ENCODE measurements at regions not wholly inside any gene's neighbourhood (a gene's known extent, or its start where the extent isn't known, plus 50 kb on each side); places are given as distances from the start of the nearest gene placed in this dataset.

DNA sequence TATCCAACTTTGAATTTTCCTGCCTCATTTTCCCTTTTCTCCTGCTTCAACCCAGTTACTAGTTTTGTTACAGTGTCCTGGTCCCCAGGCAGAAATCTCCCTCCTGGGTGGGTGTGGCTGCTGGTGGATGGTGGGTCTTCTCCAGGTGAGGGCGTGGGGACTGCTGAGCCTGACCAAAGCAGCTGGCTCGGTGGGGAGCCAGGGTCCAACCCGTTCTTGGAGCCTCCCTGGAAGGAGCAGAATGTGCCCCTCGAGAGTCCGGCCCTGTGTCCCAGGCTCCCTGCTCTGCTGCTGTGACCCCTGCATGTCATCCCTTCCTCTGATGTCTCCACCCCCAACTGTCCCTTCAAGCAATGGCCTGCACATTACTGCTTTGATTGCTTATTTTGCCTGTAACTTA is 86.6 kb upstream of the TCERG1L start:
- Histone ChIP-seq H3K27ac (ENCODE audit: extremely low read length, insufficient read depth, low read length) (no peak overlapping the region), H3K79me2 (ENCODE audit: insufficient read depth, low read length) (no peaks in the 10 kb centered on the region), H3K9me3 (ENCODE audit: low read length) (no peaks in the 10 kb centered on the region), H3K4me1 (ENCODE audit: insufficient read depth, low read length) (no peaks in the 10 kb centered on the region), H4K20me1 (ENCODE audit: insufficient read depth, low read length) (no peaks in the 10 kb centered on the region), H3K4me3 (replicated peaks in 1 of 3; ENCODE audit: insufficient read depth in 1 of 3, low read depth in 2 of 3, low read length in 3 of 3) (no peak overlapping the region), H2AFZ (ENCODE audit: low read length) (no peak overlapping the region), H3K9ac (ENCODE audit: insufficient read depth, low read depth, low read length) (no peak overlapping the region), H3K36me3 (replicated peaks in 1 of 2; ENCODE audit: control insufficient read depth in 1 of 2, insufficient read depth in 2 of 2, low read length in 2 of 2) (no peaks in the 10 kb centered on the region), H3K27me3 (ENCODE audit: control insufficient read depth in 1 of 2, insufficient read depth in 2 of 2, low read length in 2 of 2) (peaks cover 4 to 40% of the 10 kb centered on the region in 2 experiments; a peak in 4 of 5 replicates), H3K4me2 (ENCODE audit: low read depth, low read length) (no peak overlapping the region)
- FAIRE-seq (no peak), DNase-seq (ENCODE audit: low spot score) (no peak), ATAC-seq (no peak)
- no TSS peak for BruUV-seq (replicated peaks)
- WGBS (ENCODE audit: low lambda C conversion rate) = 0% methylated on average over 5 of the region's 5 CpGs
- CTCF ChIA-PET (ENCODE audit: low intra/inter-chr PET ratio, low total read pairs) = no interaction called here
- TF ChIP-seq ZNF558 (CRISPR knock-in tag; IDR thresholded peaks at IDR 0.05; ENCODE audit: borderline replicate concordance) = no peak
- TF ChIP-seq, protein P1, sequence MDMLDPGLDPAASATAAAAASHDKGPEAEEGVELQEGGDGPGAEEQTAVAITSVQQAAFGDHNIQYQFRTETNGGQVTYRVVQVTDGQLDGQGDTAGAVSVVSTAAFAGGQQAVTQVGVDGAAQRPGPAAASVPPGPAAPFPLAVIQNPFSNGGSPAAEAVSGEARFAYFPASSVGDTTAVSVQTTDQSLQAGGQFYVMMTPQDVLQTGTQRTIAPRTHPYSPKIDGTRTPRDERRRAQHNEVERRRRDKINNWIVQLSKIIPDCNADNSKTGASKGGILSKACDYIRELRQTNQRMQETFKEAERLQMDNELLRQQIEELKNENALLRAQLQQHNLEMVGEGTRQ (IDR thresholded peaks at IDR 0.05; ENCODE audit: low read depth, low read length) = no peak
- TF ChIP-seq, protein P1 (CRISPR knock-in tag; IDR thresholded peaks at IDR 0.05; ENCODE audit: borderline replicate concordance) = no peak
- TF ChIP-seq, protein P2, sequence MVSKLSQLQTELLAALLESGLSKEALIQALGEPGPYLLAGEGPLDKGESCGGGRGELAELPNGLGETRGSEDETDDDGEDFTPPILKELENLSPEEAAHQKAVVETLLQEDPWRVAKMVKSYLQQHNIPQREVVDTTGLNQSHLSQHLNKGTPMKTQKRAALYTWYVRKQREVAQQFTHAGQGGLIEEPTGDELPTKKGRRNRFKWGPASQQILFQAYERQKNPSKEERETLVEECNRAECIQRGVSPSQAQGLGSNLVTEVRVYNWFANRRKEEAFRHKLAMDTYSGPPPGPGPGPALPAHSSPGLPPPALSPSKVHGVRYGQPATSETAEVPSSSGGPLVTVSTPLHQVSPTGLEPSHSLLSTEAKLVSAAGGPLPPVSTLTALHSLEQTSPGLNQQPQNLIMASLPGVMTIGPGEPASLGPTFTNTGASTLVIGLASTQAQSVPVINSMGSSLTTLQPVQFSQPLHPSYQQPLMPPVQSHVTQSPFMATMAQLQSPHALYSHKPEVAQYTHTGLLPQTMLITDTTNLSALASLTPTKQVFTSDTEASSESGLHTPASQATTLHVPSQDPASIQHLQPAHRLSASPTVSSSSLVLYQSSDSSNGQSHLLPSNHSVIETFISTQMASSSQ (IDR thresholded peaks at IDR 0.05; ENCODE audit: low read depth) = no peak
- TF ChIP-seq, protein P2 (CRISPR knock-in tag; IDR thresholded peaks at IDR 0.05; ENCODE audit: borderline replicate concordance) = no peak
- no peak for TF ChIP-seq ZNF124 (CRISPR knock-in tag; IDR thresholded peaks at IDR 0.05)
- TF ChIP-seq U2AF2 (IDR thresholded peaks at IDR 0.05; ENCODE audit: low read depth, low read length) = no peak
- no peak for TF ChIP-seq FOXJ3 (CRISPR knock-in tag; IDR thresholded peaks at IDR 0.05; ENCODE audit: borderline replicate concordance)
- TF ChIP-seq, protein P3, sequence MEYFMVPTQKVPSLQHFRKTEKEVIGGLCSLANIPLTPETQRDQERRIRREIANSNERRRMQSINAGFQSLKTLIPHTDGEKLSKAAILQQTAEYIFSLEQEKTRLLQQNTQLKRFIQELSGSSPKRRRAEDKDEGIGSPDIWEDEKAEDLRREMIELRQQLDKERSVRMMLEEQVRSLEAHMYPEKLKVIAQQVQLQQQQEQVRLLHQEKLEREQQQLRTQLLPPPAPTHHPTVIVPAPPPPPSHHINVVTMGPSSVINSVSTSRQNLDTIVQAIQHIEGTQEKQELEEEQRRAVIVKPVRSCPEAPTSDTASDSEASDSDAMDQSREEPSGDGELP (IDR thresholded peaks at IDR 0.05; ENCODE audit: borderline replicate concordance, low read depth) = no peak
- TF ChIP-seq, protein P4, sequence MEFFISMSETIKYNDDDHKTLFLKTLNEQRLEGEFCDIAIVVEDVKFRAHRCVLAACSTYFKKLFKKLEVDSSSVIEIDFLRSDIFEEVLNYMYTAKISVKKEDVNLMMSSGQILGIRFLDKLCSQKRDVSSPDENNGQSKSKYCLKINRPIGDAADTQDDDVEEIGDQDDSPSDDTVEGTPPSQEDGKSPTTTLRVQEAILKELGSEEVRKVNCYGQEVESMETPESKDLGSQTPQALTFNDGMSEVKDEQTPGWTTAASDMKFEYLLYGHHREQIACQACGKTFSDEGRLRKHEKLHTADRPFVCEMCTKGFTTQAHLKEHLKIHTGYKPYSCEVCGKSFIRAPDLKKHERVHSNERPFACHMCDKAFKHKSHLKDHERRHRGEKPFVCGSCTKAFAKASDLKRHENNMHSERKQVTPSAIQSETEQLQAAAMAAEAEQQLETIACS (CRISPR knock-in tag; IDR thresholded peaks at IDR 0.05) = no peak
- no peak for TF ChIP-seq ZNF512B (CRISPR knock-in tag; IDR thresholded peaks at IDR 0.05; ENCODE audit: borderline replicate concordance)
- no peak for TF ChIP-seq MAFF (IDR thresholded peaks at IDR 0.05; ENCODE audit: low read depth, low read length)
- TF ChIP-seq SRY (CRISPR knock-in tag; IDR thresholded peaks at IDR 0.05) = no peak
- no peak for TF ChIP-seq PAF1 (CRISPR knock-in tag; IDR thresholded peaks at IDR 0.05)
- intact Hi-C loops (cut with micrococcal nuclease; ENCODE audit: unreplicated experiment) = no loop called here
- POLR2A ChIA-PET = no interaction called here
- in situ Hi-C loops (cut with HindIII; ENCODE audit: extremely low pct_ligation_motif_present, low pct_unique_long_range_greater_than_20kb) = no loop called here
